ENCODE measurements at regions not wholly inside any gene's neighbourhood (a gene's known extent, or its start where the extent isn't known, plus 50 kb on each side); places are given as distances from the start of the nearest gene placed in this dataset.

GRCh38 chr13:47114030-47114429, 217.2 kb upstream of the HTR2A start:
- TF ChIP-seq CTCF (IDR thresholded peaks at IDR 0.05) (no peak), POLR2A (IDR thresholded peaks at IDR 0.05) (no peak)

Data from vagina (tissue), 2 donors.